ENCODE measurements at regions not wholly inside any gene's neighbourhood (a gene's known extent, or its start where the extent isn't known, plus 50 kb on each side); places are given as distances from the start of the nearest gene placed in this dataset.

DNA sequence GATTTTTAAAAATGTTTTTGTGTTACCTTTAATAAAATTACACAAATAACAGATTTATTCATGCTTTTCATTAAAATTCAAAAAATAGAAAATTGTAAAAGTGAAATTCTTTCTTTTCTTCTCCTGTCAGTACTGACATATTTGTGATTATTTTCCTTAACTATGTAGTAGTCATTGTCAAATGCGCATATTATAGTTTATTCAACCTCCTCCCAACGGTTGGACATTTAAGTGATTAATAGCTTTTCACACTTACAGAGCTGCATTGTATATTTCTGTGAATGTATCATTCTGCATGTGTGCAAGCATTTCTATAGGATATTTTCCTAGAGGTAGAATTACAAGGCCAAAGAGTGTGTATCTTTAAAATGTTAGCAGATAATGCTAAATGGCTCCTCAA, 259.2 kb downstream of the SH3BP4 start:
- H3K27me3 ChIP-seq, result no peaks in the 10 kb centered on the region
- H3K27ac ChIP-seq, result no peak overlapping the region
- no peak for TF ChIP-seq EP300 (IDR thresholded peaks at IDR 0.05; ENCODE audit: low read depth)
- TF ChIP-seq POLR2AphosphoS5 (IDR thresholded peaks at IDR 0.05), result no peak
- no peak for TF ChIP-seq POLR2A (IDR thresholded peaks at IDR 0.05)
- TF ChIP-seq, protein P1, sequence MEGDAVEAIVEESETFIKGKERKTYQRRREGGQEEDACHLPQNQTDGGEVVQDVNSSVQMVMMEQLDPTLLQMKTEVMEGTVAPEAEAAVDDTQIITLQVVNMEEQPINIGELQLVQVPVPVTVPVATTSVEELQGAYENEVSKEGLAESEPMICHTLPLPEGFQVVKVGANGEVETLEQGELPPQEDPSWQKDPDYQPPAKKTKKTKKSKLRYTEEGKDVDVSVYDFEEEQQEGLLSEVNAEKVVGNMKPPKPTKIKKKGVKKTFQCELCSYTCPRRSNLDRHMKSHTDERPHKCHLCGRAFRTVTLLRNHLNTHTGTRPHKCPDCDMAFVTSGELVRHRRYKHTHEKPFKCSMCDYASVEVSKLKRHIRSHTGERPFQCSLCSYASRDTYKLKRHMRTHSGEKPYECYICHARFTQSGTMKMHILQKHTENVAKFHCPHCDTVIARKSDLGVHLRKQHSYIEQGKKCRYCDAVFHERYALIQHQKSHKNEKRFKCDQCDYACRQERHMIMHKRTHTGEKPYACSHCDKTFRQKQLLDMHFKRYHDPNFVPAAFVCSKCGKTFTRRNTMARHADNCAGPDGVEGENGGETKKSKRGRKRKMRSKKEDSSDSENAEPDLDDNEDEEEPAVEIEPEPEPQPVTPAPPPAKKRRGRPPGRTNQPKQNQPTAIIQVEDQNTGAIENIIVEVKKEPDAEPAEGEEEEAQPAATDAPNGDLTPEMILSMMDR (IDR thresholded peaks at IDR 0.05), result no peak
- intact Hi-C loops (cut with DNase I; ENCODE audit: low total_unique reads), result no loop called here
- no peaks in the 10 kb centered on the region for H3K4me1 ChIP-seq
- in situ Hi-C loops (cut with MboI; ENCODE audit: low pct_ligation_motif_present in 1 of 4, low pct_unique_long_range_greater_than_20kb in 1 of 4, low sequenced_read_pairs in 3 of 4), result no loop called here
- no peaks in the 10 kb centered on the region for H3K9me3 ChIP-seq
- no peaks in the 10 kb centered on the region for H3K36me3 ChIP-seq
- 36 to 62% methylated on average over 2 of the region's 2 CpGs for WGBS, 2 donors (ENCODE audit: low coverage in 1 of 2)
- no peak overlapping the region for H3K4me3 ChIP-seq
- no peak for DNase-seq

DNA sequence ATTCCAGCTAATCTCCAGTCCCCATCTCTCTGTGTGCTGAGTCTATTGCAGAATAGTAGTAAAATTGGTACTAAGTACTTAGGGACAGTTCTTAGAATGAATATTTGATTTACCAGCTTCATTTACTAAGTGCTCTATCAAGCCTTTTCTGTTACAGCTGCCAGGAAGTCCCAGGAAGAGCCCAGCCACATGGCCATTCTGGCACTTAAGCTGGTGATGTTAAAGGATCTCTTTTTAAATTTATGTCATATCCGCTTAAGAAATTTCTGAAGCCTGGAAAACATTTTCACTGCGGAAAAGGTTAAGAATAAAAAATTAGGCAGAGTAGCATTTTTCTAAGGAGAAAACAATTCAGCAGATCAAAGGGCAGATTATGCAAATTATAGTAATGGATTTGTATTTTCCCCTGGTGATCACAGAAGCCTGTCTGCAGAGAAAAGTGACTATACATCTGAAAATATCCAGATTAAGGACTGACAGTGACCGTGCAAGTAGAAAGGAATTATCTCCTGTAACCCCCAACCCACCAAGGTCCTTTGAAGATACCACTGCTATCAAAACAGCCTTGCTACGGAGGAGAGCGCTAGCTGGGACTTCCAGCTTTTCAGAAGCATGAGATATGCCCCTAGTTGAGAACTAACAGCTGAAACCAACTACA, 260.8 kb downstream of the SH3BP4 start:
- in situ Hi-C loops (cut with MboI; ENCODE audit: low pct_ligation_motif_present in 1 of 4, low pct_unique_long_range_greater_than_20kb in 1 of 4, low sequenced_read_pairs in 3 of 4), result no loop called here
- Histone ChIP-seq H3K4me3 (no peak overlapping the region), H3K27ac (no peak overlapping the region), H3K4me1 (no peaks in the 10 kb centered on the region), H3K9me3 (no peaks in the 10 kb centered on the region), H3K27me3 (no peaks in the 10 kb centered on the region), H3K36me3 (no peaks in the 10 kb centered on the region)
- intact Hi-C loops (cut with DNase I; ENCODE audit: low total_unique reads), result no loop called here
- no peak for DNase-seq
- WGBS, 2 donors (ENCODE audit: low coverage in 1 of 2), result 80 to 100% methylated on average over 2 to 5 of the region's 5 CpGs
- no peak for TF ChIP-seq POLR2A (IDR thresholded peaks at IDR 0.05)
- no peak for TF ChIP-seq EP300 (IDR thresholded peaks at IDR 0.05; ENCODE audit: low read depth)
- TF ChIP-seq POLR2AphosphoS5 (IDR thresholded peaks at IDR 0.05), result no peak
- TF ChIP-seq, protein P1 (IDR thresholded peaks at IDR 0.05), result no peak

DNA sequence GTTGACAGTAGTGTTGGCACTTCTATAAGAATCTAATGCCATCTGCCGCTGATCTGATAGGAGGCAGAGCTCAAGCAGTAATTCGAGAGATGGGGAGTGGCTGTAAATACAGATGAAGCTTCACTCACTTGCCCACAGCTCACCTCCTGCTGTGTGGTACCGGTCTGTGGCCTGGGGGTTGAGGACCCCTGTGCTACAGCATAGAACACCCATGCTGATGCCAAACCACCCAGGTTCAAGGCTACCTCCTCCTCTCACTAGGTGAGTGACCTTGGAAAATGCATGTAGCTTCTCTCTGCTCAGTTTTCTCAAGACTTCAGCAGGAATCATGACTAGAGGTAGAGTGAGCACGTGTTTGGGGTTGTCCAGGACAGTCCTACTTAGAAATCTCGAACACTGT, 263.4 kb downstream of the SH3BP4 start:
- WGBS, 2 donors (ENCODE audit: low coverage in 1 of 2), result 74% methylated on average over 5 of the region's 5 CpGs; no CpG with 5 or more reads in 1 of the 2 donors
- no peaks in the 10 kb centered on the region for H3K36me3 ChIP-seq
- no peaks in the 10 kb centered on the region for H3K9me3 ChIP-seq
- no peaks in the 10 kb centered on the region for H3K4me1 ChIP-seq
- TF ChIP-seq EP300 (IDR thresholded peaks at IDR 0.05; ENCODE audit: low read depth), result no peak
- H3K27me3 ChIP-seq, result no peaks in the 10 kb centered on the region
- no peak overlapping the region for H3K4me3 ChIP-seq
- intact Hi-C loops (cut with DNase I; ENCODE audit: low total_unique reads) (no loop called here), in situ Hi-C loops (cut with MboI; ENCODE audit: low pct_ligation_motif_present in 1 of 4, low pct_unique_long_range_greater_than_20kb in 1 of 4, low sequenced_read_pairs in 3 of 4) (no loop called here)
- no peak overlapping the region for H3K27ac ChIP-seq
- no peak for DNase-seq

DNA sequence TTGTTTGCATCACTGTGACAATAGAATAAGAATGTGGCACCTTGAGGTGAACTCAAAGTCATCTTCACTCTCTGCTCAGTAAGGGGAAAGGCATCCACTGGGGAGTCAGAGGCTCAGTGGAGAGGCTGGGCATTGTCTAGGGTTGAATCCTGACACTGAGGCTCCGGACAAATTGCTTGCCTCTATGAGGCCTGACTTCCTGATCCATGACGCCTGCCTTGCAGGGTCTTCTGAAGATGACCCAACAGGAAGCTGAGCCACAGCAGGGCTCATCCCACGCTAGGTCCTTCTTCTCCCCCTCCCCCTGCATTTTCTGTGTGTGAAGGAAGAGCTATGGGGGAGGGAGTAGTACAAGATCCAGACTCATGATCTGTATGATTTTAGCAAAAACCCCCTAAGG, 265.1 kb downstream of the SH3BP4 start:
- H3K36me3 ChIP-seq, result no peaks in the 10 kb centered on the region
- H3K27ac ChIP-seq, result no peak overlapping the region
- no peaks in the 10 kb centered on the region for H3K9me3 ChIP-seq
- H3K27me3 ChIP-seq, result no peaks in the 10 kb centered on the region
- WGBS, 2 donors (ENCODE audit: low coverage in 1 of 2), result 69% methylated on average over 3 of the region's 3 CpGs; no CpG with 5 or more reads in 1 of the 2 donors
- no peak for TF ChIP-seq POLR2A (IDR thresholded peaks at IDR 0.05)
- TF ChIP-seq, protein P1 (IDR thresholded peaks at IDR 0.05), result no peak
- no peak for TF ChIP-seq EP300 (IDR thresholded peaks at IDR 0.05; ENCODE audit: low read depth)
- TF ChIP-seq POLR2AphosphoS5 (IDR thresholded peaks at IDR 0.05), result no peak
- no peak overlapping the region for H3K4me3 ChIP-seq
- DNase-seq, result no peak
- intact Hi-C loops (cut with DNase I; ENCODE audit: low total_unique reads) (no loop called here), in situ Hi-C loops (cut with MboI; ENCODE audit: low pct_ligation_motif_present in 1 of 4, low pct_unique_long_range_greater_than_20kb in 1 of 4, low sequenced_read_pairs in 3 of 4) (no loop called here)
- no peaks in the 10 kb centered on the region for H3K4me1 ChIP-seq

DNA sequence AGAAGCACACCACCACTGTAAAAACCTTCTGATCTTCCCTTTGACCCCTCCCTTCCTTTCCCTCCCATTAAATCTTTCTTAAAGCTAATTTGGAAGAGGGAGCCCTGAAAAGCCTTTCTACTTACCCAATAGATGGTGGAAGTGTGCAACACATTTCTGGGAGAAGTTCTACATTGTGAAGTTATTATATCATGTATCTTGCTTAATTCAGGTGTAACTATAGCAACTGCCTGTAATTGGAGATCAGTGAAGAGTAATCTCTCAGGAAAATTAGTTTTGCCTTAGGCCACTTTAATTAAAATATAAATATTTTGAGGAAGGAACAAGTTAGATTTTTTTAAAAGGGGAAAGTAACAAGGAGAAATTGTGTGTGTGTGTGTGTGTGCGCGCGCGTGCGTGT, 266.0 kb downstream of the SH3BP4 start:
- TF ChIP-seq EP300 (IDR thresholded peaks at IDR 0.05; ENCODE audit: low read depth) (no peak), POLR2A (IDR thresholded peaks at IDR 0.05) (no peak), POLR2AphosphoS5 (IDR thresholded peaks at IDR 0.05) (no peak)
- TF ChIP-seq, protein P1 (IDR thresholded peaks at IDR 0.05), result no peak
- intact Hi-C loops (cut with DNase I; ENCODE audit: low total_unique reads) (no loop called here), in situ Hi-C loops (cut with MboI; ENCODE audit: low pct_ligation_motif_present in 1 of 4, low pct_unique_long_range_greater_than_20kb in 1 of 4, low sequenced_read_pairs in 3 of 4) (no loop called here)
- no peaks in the 10 kb centered on the region for H3K9me3 ChIP-seq
- H3K27me3 ChIP-seq, result no peaks in the 10 kb centered on the region
- H3K4me3 ChIP-seq, result no peak overlapping the region
- no peak for DNase-seq
- WGBS, 2 donors (ENCODE audit: low coverage in 1 of 2), result 88 to 95% methylated on average over 5 of the region's 5 CpGs
- H3K36me3 ChIP-seq, result no peaks in the 10 kb centered on the region
- H3K27ac ChIP-seq, result no peak overlapping the region
- H3K4me1 ChIP-seq, result no peaks in the 10 kb centered on the region
